Duodenal mucosa (tissue), 2 donors: ENCODE measurements at regions not wholly inside any gene's neighbourhood (a gene's known extent, or its start where the extent isn't known, plus 50 kb on each side); places are given as distances from the start of the nearest gene placed in this dataset.

ENCODE experiments used
- H3K27ac ChIP-seq: one replicate; pipeline ENCODE4 v1.7.0; 2013; ENCODE audit warnings: low read depth, low read length
- H3K27me3 ChIP-seq, 2 donors: one replicate each; pipeline ENCODE4 v1.7.0; 2013; ENCODE audit warnings: low read length in 2 of 2, control low read depth in 1 of 2; ENCODE audit not compliant: insufficient read depth in 2 of 2, control insufficient read depth in 1 of 2
- H3K36me3 ChIP-seq, 2 donors: one replicate each; pipeline ENCODE4 v1.7.0; 2013; ENCODE audit warnings: low read length in 2 of 2, control low read depth in 1 of 2; ENCODE audit not compliant: insufficient read depth in 2 of 2, control insufficient read depth in 1 of 2
- H3K4me1 ChIP-seq, 2 donors: one replicate each; pipeline ENCODE4 v1.7.0; 2013; ENCODE audit warnings: low read length in 2 of 2, control low read depth in 1 of 2; ENCODE audit not compliant: insufficient read depth in 2 of 2, control insufficient read depth in 1 of 2
- H3K4me3 ChIP-seq, 2 donors: one replicate each; pipeline ENCODE4 v1.7.0; 2013; ENCODE audit warnings: low read length in 2 of 2, low read depth in 1 of 2
- H3K9ac ChIP-seq, 2 donors: one replicate each; pipeline ENCODE4 v1.7.0; 2013; ENCODE audit warnings: low read length in 2 of 2, low read depth in 1 of 2
- H3K9me3 ChIP-seq, 2 donors: one replicate each; pipeline ENCODE4 v1.7.0; 2013; ENCODE audit warnings: low read length in 2 of 2, control low read depth in 1 of 2; ENCODE audit not compliant: control insufficient read depth in 1 of 2

GRCh38 chr13:74226791-74227475 is 92.7 kb upstream of the KLF12 start:
- no peak overlapping the region for H3K4me3 ChIP-seq
- H3K36me3 ChIP-seq = no peaks in the 10 kb centered on the region
- no peak overlapping the region for H3K9ac ChIP-seq
- H3K4me1 ChIP-seq = peaks cover 15 to 25% of the 10 kb centered on the region in 2 donors
- H3K27me3 ChIP-seq = no peaks in the 10 kb centered on the region
- peaks cover 0 to 12% of the 10 kb centered on the region in 2 donors for H3K9me3 ChIP-seq
- H3K27ac ChIP-seq = no peak overlapping the region

GRCh38 chr13:74221752-74222151 is 87.5 kb upstream of the KLF12 start:
- H3K27ac ChIP-seq = no peak overlapping the region
- no peaks in the 10 kb centered on the region for H3K27me3 ChIP-seq
- no peak overlapping the region for H3K4me3 ChIP-seq
- peaks cover 10 to 17% of the 10 kb centered on the region in 2 donors for H3K4me1 ChIP-seq
- H3K9ac ChIP-seq = no peak overlapping the region
- no peaks in the 10 kb centered on the region for H3K36me3 ChIP-seq
- no peaks in the 10 kb centered on the region for H3K9me3 ChIP-seq

GRCh38 chr13:74219566-74219965 is 85.4 kb upstream of the KLF12 start:
- peaks cover 0 to 6% of the 10 kb centered on the region in 2 donors for H3K4me1 ChIP-seq
- no peak overlapping the region for H3K27ac ChIP-seq
- H3K36me3 ChIP-seq = no peaks in the 10 kb centered on the region
- no peaks in the 10 kb centered on the region for H3K9me3 ChIP-seq
- no peak overlapping the region for H3K4me3 ChIP-seq
- H3K27me3 ChIP-seq = no peaks in the 10 kb centered on the region
- no peak overlapping the region for H3K9ac ChIP-seq

GRCh38 chr13:74218291-74218690 is 84.1 kb upstream of the KLF12 start:
- no peak overlapping the region for H3K9ac ChIP-seq
- no peaks in the 10 kb centered on the region for H3K36me3 ChIP-seq
- no peaks in the 10 kb centered on the region for H3K27me3 ChIP-seq
- H3K27ac ChIP-seq = no peak overlapping the region
- H3K4me1 ChIP-seq = peaks cover 0 to 6% of the 10 kb centered on the region in 2 donors
- H3K4me3 ChIP-seq = no peak overlapping the region
- H3K9me3 ChIP-seq = no peaks in the 10 kb centered on the region

DNA sequence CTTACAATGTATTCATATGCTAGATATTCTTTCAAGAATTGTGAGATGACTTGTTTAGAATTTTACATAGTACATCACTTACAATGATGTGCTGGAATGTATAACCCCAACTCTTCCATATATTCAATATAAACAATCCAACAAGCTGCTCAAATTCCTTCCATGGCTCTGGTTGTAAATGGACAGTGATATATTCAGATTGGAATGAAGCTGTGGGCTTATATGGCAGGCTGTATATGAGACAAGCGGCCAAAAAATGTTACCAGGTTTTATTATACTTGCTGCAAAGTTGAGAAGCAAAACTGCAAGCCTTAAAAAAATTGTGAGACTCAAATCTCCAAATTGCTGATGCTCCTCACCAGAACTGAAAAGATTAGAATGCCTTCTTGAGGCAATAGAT is 83.6 kb upstream of the KLF12 start:
- no peaks in the 10 kb centered on the region for H3K36me3 ChIP-seq
- H3K27me3 ChIP-seq = no peaks in the 10 kb centered on the region
- no peaks in the 10 kb centered on the region for H3K9me3 ChIP-seq
- no peak overlapping the region for H3K4me3 ChIP-seq
- no peak overlapping the region for H3K27ac ChIP-seq
- H3K9ac ChIP-seq = no peak overlapping the region
- H3K4me1 ChIP-seq = peaks cover 0 to 6% of the 10 kb centered on the region in 2 donors

- Histone ChIP-seq H3K27ac (no peak overlapping the region), H3K36me3 (no peaks in the 10 kb centered on the region), H3K4me3 (no peak overlapping the region), H3K9ac (no peak overlapping the region), H3K9me3 (no peaks in the 10 kb centered on the region), H3K27me3 (no peaks in the 10 kb centered on the region), H3K4me1 (no peaks in the 10 kb centered on the region)
Measured at GRCh38 chr13:74215420-74215819, 81.2 kb upstream of the KLF12 start.

DNA sequence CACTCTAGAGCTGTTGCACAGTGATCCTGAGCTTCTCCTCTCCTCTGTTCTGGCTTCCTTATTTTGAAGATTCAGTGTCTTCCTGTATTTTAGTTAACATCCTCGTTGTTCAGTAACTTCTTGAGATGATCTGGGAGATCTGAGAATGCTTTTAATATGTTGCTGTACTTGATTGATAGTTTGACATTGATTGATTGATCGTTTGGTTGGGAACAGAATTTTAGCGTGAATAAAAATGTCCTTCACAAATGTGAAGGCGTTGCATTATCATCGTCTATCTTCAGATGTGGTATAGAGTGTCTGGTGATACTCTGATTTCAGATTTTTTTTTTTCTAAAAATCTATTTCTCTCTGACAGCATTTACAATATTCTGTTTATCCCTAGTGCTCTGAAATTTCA is 80.1 kb upstream of the KLF12 start:
- no peaks in the 10 kb centered on the region for H3K9me3 ChIP-seq
- H3K9ac ChIP-seq = no peak overlapping the region
- H3K4me1 ChIP-seq = no peaks in the 10 kb centered on the region
- H3K36me3 ChIP-seq = no peaks in the 10 kb centered on the region
- no peaks in the 10 kb centered on the region for H3K27me3 ChIP-seq
- no peak overlapping the region for H3K27ac ChIP-seq
- no peak overlapping the region for H3K4me3 ChIP-seq

DNA sequence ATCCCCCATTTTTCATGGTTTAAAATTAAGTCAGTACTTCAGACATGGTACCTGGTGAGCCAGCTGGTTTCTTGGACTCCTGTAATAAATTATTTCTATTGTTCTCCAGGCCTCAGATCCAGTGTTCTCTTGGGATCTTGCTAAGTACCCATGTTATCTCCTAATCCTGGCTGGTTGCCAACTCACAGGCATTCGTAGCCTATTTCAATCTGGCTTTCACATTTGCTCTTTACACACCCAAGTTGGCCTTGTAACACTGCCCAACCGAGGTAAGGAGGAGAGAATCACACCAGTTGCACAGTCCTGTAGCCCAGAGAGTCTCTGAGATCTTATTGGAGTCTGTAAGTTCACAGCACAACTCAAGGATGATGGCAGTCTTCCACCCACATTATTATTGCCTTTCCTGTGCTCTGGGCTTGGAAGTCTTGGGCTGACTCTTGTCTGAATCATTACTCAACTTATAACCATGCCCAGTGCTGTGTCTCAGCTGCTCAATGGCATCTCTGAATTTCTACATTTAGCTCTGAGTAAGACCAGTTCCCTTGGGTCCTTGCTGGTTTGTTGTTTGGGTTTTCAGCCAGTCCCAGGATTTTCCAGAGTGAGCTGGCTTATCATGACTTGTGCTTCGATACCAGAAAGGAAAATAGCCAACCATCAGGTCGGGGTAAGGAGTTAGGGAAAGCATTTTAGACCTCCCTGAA is 76.6 kb upstream of the KLF12 start:
- Histone ChIP-seq H3K27me3 (no peaks in the 10 kb centered on the region), H3K9ac (no peak overlapping the region), H3K36me3 (no peaks in the 10 kb centered on the region), H3K4me1 (no peaks in the 10 kb centered on the region), H3K9me3 (no peaks in the 10 kb centered on the region), H3K4me3 (no peak overlapping the region), H3K27ac (no peak overlapping the region)

DNA sequence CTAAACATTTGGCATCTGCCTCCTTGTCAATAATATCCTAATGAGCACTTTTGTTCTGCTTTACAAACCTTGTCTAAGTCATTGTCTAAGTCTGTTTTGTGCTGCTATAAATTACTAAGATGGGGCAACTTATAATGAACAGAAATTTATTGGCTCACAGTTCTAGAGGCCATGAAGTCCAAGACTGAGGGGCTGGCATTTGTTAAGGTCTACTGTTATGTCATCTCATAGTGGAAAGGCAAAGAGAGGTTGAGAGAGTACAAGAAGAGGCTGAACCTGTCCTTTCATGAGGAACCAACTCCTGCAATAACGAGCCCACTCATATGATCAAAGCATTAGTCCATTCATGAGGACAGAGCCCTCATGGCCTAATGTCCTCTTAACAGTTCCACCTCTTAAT is 72.7 kb upstream of the KLF12 start:
- no peak overlapping the region for H3K4me3 ChIP-seq
- H3K9ac ChIP-seq = no peak overlapping the region
- H3K36me3 ChIP-seq = no peaks in the 10 kb centered on the region
- no peaks in the 10 kb centered on the region for H3K9me3 ChIP-seq
- no peaks in the 10 kb centered on the region for H3K4me1 ChIP-seq
- no peak overlapping the region for H3K27ac ChIP-seq
- H3K27me3 ChIP-seq = no peaks in the 10 kb centered on the region

- no peak overlapping the region for H3K4me3 ChIP-seq
- no peaks in the 10 kb centered on the region for H3K36me3 ChIP-seq
- H3K9ac ChIP-seq = no peak overlapping the region
- no peaks in the 10 kb centered on the region for H3K4me1 ChIP-seq
- no peak overlapping the region for H3K27ac ChIP-seq
- no peaks in the 10 kb centered on the region for H3K9me3 ChIP-seq
- no peaks in the 10 kb centered on the region for H3K27me3 ChIP-seq
Measured at GRCh38 chr13:74206061-74206561, 71.9 kb upstream of the KLF12 start.
